Astrocyte (in vitro differentiated cells and primary cell): ENCODE measurements at regions not wholly inside any gene's neighbourhood (a gene's known extent, or its start where the extent isn't known, plus 50 kb on each side); places are given as distances from the start of the nearest gene placed in this dataset.

Experiments used
- EZH2 ChIP-seq: IDR thresholded peaks from 2 replicates; pipeline ENCODE4 v1.6.1; 2012; ENCODE audit warnings: mild to moderate bottlenecking, low read length, inconsistent platforms; ENCODE audit not compliant: insufficient read depth
- TF ChIP-seq, protein P1 (sequence below): IDR thresholded peaks from 2 replicates; pipeline ENCODE4 v1.5.1; 2011; ENCODE audit warnings: low read depth, mild to moderate bottlenecking, inconsistent platforms, low read length, moderate library complexity; ENCODE audit not compliant: insufficient read depth

DNA sequence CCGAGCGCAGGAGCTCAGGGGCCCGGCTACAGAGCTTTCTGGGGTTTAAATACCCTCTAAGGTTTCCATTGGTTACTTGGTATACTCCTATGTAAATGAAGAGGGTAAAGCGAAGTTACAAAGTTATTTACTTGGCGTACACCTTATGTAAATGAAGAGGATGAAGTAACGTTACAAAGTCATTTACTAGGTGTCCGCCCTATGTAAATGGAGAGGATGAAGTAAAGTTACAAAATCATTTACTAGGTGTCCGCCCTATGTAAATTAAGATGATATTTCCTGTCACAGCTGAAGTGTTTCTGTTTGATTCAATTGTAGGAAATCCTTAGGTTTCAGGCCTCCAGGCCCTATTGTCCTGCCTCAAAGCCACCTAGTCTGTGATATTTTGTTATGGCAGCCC, 358.2 kb downstream of the MTRR start:
- TF ChIP-seq EZH2, result no peak
- TF ChIP-seq, protein P1, sequence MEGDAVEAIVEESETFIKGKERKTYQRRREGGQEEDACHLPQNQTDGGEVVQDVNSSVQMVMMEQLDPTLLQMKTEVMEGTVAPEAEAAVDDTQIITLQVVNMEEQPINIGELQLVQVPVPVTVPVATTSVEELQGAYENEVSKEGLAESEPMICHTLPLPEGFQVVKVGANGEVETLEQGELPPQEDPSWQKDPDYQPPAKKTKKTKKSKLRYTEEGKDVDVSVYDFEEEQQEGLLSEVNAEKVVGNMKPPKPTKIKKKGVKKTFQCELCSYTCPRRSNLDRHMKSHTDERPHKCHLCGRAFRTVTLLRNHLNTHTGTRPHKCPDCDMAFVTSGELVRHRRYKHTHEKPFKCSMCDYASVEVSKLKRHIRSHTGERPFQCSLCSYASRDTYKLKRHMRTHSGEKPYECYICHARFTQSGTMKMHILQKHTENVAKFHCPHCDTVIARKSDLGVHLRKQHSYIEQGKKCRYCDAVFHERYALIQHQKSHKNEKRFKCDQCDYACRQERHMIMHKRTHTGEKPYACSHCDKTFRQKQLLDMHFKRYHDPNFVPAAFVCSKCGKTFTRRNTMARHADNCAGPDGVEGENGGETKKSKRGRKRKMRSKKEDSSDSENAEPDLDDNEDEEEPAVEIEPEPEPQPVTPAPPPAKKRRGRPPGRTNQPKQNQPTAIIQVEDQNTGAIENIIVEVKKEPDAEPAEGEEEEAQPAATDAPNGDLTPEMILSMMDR, result no peak
